Embryonic facial prominence (tissue), 1 donor: ENCODE measurements at regions not wholly inside any gene's neighbourhood (a gene's known extent, or its start where the extent isn't known, plus 50 kb on each side); places are given as distances from the start of the nearest gene placed in this dataset.

ENCODE experiments used
- DNase-seq: peaks from one replicate; pipeline ENCODE4 v3.0.0-alpha.2; 2016; ENCODE audit errors: extremely low spot score

GRCh38 chr3:72568083-72568482, 280.2 kb downstream of the SHQ1 start:
- DNase-seq: no peak

- DNase-seq: no peak
Observed at GRCh38 chr3:72567474-72567873, 280.8 kb downstream of the SHQ1 start.

GRCh38 chr3:72565593-72565992, 282.7 kb downstream of the SHQ1 start:
- DNase-seq: no peak

GRCh38 chr3:72563690-72564370, 284.4 kb downstream of the SHQ1 start:
- no peak for DNase-seq

GRCh38 chr3:72560846-72561675, 287.2 kb downstream of the SHQ1 start:
- no peak for DNase-seq

- DNase-seq: no peak
Observed at GRCh38 chr3:72559385-72559784, 288.9 kb downstream of the SHQ1 start.

GRCh38 chr3:72558001-72558400, 290.2 kb downstream of the SHQ1 start:
- DNase-seq: no peak

GRCh38 chr3:72555714-72556113, 292.5 kb downstream of the SHQ1 start:
- DNase-seq: no peak

- no peak for DNase-seq
Observed at GRCh38 chr3:72554689-72555088, 293.6 kb downstream of the SHQ1 start.

- DNase-seq: no peak
Observed at GRCh38 chr3:72553298-72553697, 294.9 kb downstream of the SHQ1 start.

GRCh38 chr3:72550582-72551262, 297.5 kb downstream of the SHQ1 start:
- no peak for DNase-seq

GRCh38 chr3:72549761-72550581, 298.3 kb downstream of the SHQ1 start:
- no peak for DNase-seq

- DNase-seq: no peak
Observed at GRCh38 chr3:72548981-72549380, 299.3 kb downstream of the SHQ1 start.

GRCh38 chr3:72548461-72548860, 299.8 kb downstream of the SHQ1 start:
- no peak for DNase-seq

GRCh38 chr3:72547183-72547582, 301.1 kb downstream of the SHQ1 start:
- no peak for DNase-seq

GRCh38 chr3:72544239-72544638, 304.0 kb downstream of the SHQ1 start:
- no peak for DNase-seq

GRCh38 chr3:72543246-72543645, 305.0 kb downstream of the SHQ1 start:
- DNase-seq: no peak

- no peak for DNase-seq
Observed at GRCh38 chr3:72542781-72543180, 305.5 kb downstream of the SHQ1 start.

GRCh38 chr3:72539856-72540255, 308.4 kb downstream of the SHQ1 start:
- DNase-seq: no peak

GRCh38 chr3:72538070-72538745, 310.0 kb downstream of the SHQ1 start:
- no peak for DNase-seq

- DNase-seq: no peak
Observed at GRCh38 chr3:72537448-72537847, 310.8 kb downstream of the SHQ1 start.
